MG63 (cell line): ENCODE measurements at regions not wholly inside any gene's neighbourhood (a gene's known extent, or its start where the extent isn't known, plus 50 kb on each side); places are given as distances from the start of the nearest gene placed in this dataset.

ENCODE experiments used
- DNase-seq: peaks from one replicate; pipeline ENCODE4 v3.0.0-alpha.2; 2020
- H3K27me3 ChIP-seq: fragments of 250-450 bp; sonication (Bioruptor Pico); 2 replicates; pipeline ENCODE4 v1.5.1; 2020; ENCODE audit warnings: mild to moderate bottlenecking, moderate library complexity
- H3K36me3 ChIP-seq: fragments of 250-450 bp; sonication (Bioruptor Pico); 2 replicates; pipeline ENCODE4 v1.5.1; 2020; ENCODE audit warnings: mild to moderate bottlenecking, moderate library complexity
- H3K4me3 ChIP-seq: fragments of 250-450 bp; sonication (Bioruptor Pico); 2 replicates; pipeline ENCODE4 v1.5.1; 2020; ENCODE audit warnings: mild to moderate bottlenecking, moderate library complexity
- H3K9me3 ChIP-seq: fragments of 250-450 bp; sonication (Bioruptor Pico); 2 replicates; pipeline ENCODE4 v1.5.1; 2020; ENCODE audit warnings: mild to moderate bottlenecking, moderate library complexity

DNA sequence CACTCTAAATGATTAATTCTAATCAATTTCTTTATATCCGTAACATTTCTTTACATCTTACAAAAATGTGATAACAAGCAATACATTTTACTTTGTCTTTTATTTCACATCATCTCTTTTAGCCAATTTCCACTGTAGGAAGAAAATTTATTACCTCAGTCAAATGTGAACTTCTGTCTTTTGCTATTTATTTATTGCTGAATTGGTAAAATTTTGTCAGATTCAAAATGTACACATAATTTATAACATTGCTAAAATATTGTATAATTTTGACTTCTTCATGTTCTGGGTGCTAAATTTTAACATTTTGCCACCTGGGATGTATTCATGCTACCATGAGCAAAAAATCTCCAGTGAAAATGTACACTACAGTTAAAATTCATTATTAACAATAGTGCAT, 158.0 kb downstream of the HGF start:
- H3K9me3 ChIP-seq: no peaks in the 10 kb centered on the region
- no peak overlapping the region for H3K4me3 ChIP-seq
- H3K36me3 ChIP-seq: no peaks in the 10 kb centered on the region
- DNase-seq: no peak
- H3K27me3 ChIP-seq: no peaks in the 10 kb centered on the region

DNA sequence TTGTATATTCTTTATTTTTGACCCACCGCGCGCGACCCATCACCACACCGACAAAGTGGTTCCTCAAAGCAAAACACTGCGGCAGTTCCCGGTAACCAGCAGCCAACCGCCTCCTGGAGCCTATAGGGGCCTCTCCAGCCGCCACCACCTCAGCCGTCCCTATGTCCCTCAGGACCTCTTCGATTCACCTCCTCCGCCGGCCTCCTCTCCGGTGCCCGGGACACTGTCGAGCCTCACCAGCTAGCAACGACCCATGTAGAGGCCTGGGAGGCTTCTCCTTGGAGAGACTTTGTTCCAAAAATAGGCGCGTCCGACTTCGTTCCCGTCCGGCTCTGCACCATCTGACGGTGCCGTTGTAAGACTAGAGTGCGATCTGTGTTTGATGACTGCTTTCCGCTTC, 158.8 kb downstream of the HGF start:
- no peaks in the 10 kb centered on the region for H3K27me3 ChIP-seq
- no peak for DNase-seq
- no peaks in the 10 kb centered on the region for H3K36me3 ChIP-seq
- H3K4me3 ChIP-seq: no peak overlapping the region
- H3K9me3 ChIP-seq: no peaks in the 10 kb centered on the region

DNA sequence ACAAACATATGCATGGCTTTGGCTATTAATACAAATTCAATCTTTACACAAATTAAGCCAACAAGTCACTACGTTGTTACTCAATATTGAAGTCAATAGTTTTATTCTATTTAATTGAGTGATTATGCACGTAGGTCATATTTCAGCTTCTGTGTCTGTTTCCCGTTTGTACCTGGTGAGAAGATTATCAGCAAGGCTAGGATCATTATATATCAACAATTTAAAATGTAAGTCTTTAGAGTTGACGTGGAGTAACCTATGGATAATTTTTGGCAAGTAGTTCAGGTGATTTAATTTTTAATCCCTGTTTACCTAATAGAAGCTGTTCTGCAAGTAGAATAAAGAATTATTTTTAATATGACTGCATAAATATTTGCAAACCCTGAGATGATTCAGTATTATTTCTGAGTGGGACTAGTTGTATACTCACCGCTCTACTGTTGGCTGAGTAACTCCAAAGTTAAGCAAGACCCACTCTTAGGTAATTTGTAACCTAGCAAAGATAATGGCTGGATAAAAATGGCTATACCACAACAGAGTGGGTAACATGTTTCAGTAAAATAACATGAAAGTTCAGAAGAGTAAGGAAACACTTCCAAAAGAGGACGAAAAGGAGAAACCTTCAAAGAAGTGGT, 161.0 kb downstream of the HGF start:
- H3K4me3 ChIP-seq: no peak overlapping the region
- H3K36me3 ChIP-seq: no peaks in the 10 kb centered on the region
- no peaks in the 10 kb centered on the region for H3K9me3 ChIP-seq
- no peaks in the 10 kb centered on the region for H3K27me3 ChIP-seq
- no peak for DNase-seq

DNA sequence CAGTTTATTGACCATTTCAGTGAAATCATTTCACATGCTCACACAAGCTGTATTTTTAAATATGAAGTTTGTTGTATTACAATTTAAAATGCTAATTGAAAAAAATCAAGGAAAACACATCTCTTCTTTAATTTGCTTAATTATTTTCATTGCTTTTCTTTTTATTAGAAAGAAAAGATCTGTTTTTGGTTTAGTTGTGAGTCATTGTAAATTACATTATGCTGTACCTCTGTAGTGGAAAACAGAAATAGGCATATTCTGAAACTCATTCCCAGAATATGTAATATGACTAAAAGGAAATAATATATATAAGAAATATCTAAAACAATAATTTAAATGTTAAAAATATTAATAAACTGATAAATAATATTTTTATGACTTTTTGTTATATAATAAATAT, 161.9 kb downstream of the HGF start:
- H3K36me3 ChIP-seq: no peaks in the 10 kb centered on the region
- H3K9me3 ChIP-seq: no peaks in the 10 kb centered on the region
- DNase-seq: no peak
- no peak overlapping the region for H3K4me3 ChIP-seq
- no peaks in the 10 kb centered on the region for H3K27me3 ChIP-seq

DNA sequence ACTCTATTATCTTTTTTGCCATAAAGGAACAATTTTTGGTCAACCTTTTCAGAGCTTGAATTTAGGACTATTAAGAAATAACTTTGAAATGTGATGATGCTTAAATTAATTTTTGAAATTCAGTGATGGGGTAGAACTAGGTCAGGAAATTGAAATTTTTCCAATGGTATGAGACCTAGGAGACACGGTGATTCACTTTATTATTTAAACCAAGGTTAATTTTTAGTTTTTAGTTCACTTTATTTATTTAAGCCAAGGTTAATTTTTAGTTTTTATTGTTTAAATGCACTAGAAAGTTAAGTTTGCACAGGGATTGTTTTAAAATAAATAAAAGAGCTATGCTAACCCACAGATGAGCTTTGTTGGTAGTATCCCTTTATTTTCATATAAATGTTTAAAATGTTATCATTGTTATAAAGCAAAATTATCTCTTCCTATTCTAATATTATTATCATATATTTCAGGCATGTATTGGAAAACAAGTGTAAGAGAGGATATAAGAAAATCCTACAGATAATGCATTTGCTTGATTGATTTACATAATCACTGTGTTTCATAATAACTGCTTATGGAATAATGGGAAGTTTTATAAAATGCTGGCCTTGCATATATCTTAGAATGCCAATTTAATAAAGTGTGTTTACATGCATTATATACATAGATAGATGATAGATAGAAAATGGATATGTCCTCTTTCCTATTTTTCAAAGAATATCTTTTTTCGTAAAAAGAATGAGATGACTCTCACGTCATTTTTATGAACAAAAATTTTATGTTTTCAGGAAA, 163.6 kb downstream of the HGF start:
- Histone ChIP-seq H3K27me3 (no peaks in the 10 kb centered on the region), H3K4me3 (no peak overlapping the region), H3K36me3 (no peaks in the 10 kb centered on the region), H3K9me3 (no peaks in the 10 kb centered on the region)
- no peak for DNase-seq

- no peak overlapping the region for H3K4me3 ChIP-seq
- DNase-seq: no peak
- H3K27me3 ChIP-seq: no peaks in the 10 kb centered on the region
- H3K36me3 ChIP-seq: no peaks in the 10 kb centered on the region
- no peaks in the 10 kb centered on the region for H3K9me3 ChIP-seq
Observed at GRCh38 chr7:81605493-81605892, 164.4 kb downstream of the HGF start.

DNA sequence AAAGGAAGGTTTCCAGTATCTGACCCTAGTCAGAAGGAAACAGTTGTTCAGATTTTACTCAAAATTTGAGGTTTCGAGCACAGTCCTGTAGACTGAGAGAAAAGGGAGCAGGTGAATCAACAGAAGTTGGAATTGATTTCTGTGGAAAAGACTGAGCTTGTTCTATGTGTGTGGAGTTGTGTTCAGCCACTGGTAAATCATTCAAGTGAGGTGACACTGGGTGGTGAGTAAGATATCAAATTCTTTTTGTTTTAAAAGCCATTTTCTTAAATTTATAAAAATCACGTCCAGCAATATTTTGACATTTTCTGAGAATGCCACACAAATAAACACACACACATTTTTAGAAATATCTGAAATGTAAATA, 165.1 kb downstream of the HGF start:
- H3K36me3 ChIP-seq: no peaks in the 10 kb centered on the region
- H3K4me3 ChIP-seq: no peak overlapping the region
- DNase-seq: no peak
- H3K27me3 ChIP-seq: no peaks in the 10 kb centered on the region
- H3K9me3 ChIP-seq: no peaks in the 10 kb centered on the region

GRCh38 chr7:81604075-81604807, 165.6 kb downstream of the HGF start:
- Histone ChIP-seq H3K36me3 (no peaks in the 10 kb centered on the region), H3K4me3 (no peak overlapping the region), H3K27me3 (no peaks in the 10 kb centered on the region), H3K9me3 (no peaks in the 10 kb centered on the region)
- no peak for DNase-seq

- DNase-seq: no peak
- no peaks in the 10 kb centered on the region for H3K36me3 ChIP-seq
- no peak overlapping the region for H3K4me3 ChIP-seq
- H3K9me3 ChIP-seq: no peaks in the 10 kb centered on the region
- H3K27me3 ChIP-seq: no peaks in the 10 kb centered on the region
Observed at GRCh38 chr7:81600608-81601007, 169.2 kb downstream of the HGF start.

GRCh38 chr7:81598951-81599350, 170.9 kb downstream of the HGF start:
- no peaks in the 10 kb centered on the region for H3K36me3 ChIP-seq
- H3K27me3 ChIP-seq: no peaks in the 10 kb centered on the region
- DNase-seq: no peak
- H3K9me3 ChIP-seq: no peaks in the 10 kb centered on the region
- no peak overlapping the region for H3K4me3 ChIP-seq

DNA sequence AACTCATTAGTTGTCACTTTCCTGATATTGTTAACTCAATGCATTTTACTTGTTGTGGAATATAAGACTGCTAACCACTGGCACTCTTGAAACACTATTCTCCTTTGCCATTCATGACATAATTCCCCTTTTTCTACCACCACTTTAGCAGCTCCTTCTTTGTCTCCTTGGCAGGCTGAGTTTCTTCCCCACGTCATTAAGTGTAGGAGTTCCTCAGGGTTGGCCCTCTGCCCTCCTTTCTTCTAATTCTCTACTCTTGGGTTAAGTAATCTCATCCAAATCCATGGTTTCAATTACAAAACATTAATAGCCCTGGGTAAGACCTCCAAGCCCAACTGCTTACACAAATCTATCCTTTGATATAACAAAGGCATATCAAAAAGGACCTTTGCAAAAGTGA, 175.1 kb downstream of the HGF start:
- Histone ChIP-seq H3K9me3 (no peaks in the 10 kb centered on the region), H3K36me3 (no peaks in the 10 kb centered on the region), H3K27me3 (no peaks in the 10 kb centered on the region), H3K4me3 (no peak overlapping the region)
- DNase-seq: no peak

DNA sequence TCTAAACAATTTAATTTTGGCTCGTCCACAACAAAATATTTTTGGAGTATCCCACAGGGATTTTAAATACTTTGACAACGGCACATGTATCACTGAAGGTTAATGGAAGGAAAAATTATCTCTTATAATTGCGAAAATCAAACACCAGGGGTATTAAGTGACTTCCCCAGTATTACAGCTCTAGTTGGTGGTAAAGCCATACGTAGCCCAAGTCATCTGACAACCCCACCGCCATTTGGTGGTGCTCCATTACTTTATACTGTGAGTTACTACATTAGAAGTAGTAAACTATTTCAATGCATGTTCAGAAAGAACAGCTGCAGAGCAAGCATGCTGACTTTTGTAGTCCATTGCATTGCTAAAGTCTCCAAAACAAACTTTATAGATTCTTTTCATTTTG, 179.7 kb downstream of the HGF start:
- Histone ChIP-seq H3K36me3 (no peaks in the 10 kb centered on the region), H3K4me3 (no peak overlapping the region), H3K27me3 (no peaks in the 10 kb centered on the region), H3K9me3 (no peaks in the 10 kb centered on the region)
- DNase-seq: no peak

- Histone ChIP-seq H3K9me3 (no peaks in the 10 kb centered on the region), H3K4me3 (no peak overlapping the region), H3K27me3 (no peaks in the 10 kb centered on the region), H3K36me3 (no peaks in the 10 kb centered on the region)
- DNase-seq: no peak
Observed at GRCh38 chr7:81584667-81585066, 185.2 kb downstream of the HGF start.

- H3K36me3 ChIP-seq: no peaks in the 10 kb centered on the region
- H3K27me3 ChIP-seq: no peaks in the 10 kb centered on the region
- no peak for DNase-seq
- no peak overlapping the region for H3K4me3 ChIP-seq
- H3K9me3 ChIP-seq: no peaks in the 10 kb centered on the region
Observed at GRCh38 chr7:81583882-81584533, 185.8 kb downstream of the HGF start.

DNA sequence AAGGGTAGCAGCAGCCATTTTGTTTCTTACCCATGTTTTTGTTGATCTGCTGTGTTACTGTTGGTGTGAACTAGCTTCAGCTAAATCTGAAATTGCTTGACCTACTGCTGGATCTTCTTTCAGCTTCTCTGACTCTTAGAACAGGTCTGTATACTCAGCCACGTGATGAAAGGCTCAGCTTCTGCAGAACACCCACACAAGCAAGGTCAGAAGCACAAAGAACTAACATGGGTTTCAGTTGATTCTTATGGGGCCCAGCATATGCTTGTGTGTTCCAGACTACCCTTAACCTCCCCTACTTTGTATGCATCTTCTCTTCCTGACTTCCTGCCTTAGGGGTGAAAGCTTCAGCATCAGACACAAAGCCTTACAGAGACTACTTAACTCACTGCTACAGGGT, 186.8 kb downstream of the HGF start:
- no peak for DNase-seq
- H3K9me3 ChIP-seq: no peaks in the 10 kb centered on the region
- no peak overlapping the region for H3K4me3 ChIP-seq
- no peaks in the 10 kb centered on the region for H3K36me3 ChIP-seq
- H3K27me3 ChIP-seq: no peaks in the 10 kb centered on the region

- no peaks in the 10 kb centered on the region for H3K36me3 ChIP-seq
Observed at GRCh38 chr7:81577642-81578340, 192.1 kb downstream of the HGF start.

More at GRCh38 chr7:81577642-81578340, 192.1 kb downstream of the HGF start:
- H3K27me3 ChIP-seq: no peaks in the 10 kb centered on the region
- no peak for DNase-seq
- H3K9me3 ChIP-seq: no peaks in the 10 kb centered on the region
- H3K4me3 ChIP-seq: no peak overlapping the region
